Smooth muscle cell (in vitro differentiated cells): ENCODE measurements at regions not wholly inside any gene's neighbourhood (a gene's known extent, or its start where the extent isn't known, plus 50 kb on each side); places are given as distances from the start of the nearest gene placed in this dataset.

Experiments
- DNase-seq: peaks from one replicate; lab custom pipeline; 2025; ENCODE audit not compliant: unreplicated experiment; lab: John Stamatoyannopoulos, UW
- H2AFZ ChIP-seq: fragments of 200-600 bp; sonication (generic); 2 replicates; pipeline ENCODE4 v1.6.0; 2016; ENCODE audit warnings: antibody characterized with exemption, low read depth, mild to moderate bottlenecking
- H3F3A ChIP-seq: fragments of 200-600 bp; sonication (generic); 2 replicates; pipeline ENCODE4 v1.6.0; 2017; ENCODE audit warnings: antibody characterized with exemption, low read depth
- H3K27ac ChIP-seq: fragments of 200-600 bp; sonication (generic); 2 replicates; pipeline ENCODE4 v1.5.1; 2016; ENCODE audit warnings: low read depth, mild to moderate bottlenecking
- H3K27me3 ChIP-seq: fragments of 200-600 bp; sonication (generic); 2 replicates; pipeline ENCODE4 v1.6.1; 2016; ENCODE audit warnings: low read depth, mild to moderate bottlenecking
- H3K36me3 ChIP-seq: fragments of 200-600 bp; sonication (generic); 2 replicates; pipeline ENCODE4 v1.5.1; 2016; ENCODE audit warnings: low read depth
- H3K4me1 ChIP-seq: fragments of 200-600 bp; sonication (generic); 2 replicates; pipeline ENCODE4 v1.5.1; 2016; ENCODE audit warnings: low read depth
- H3K4me2 ChIP-seq: fragments of 200-600 bp; sonication (generic); 2 replicates; pipeline ENCODE4 v1.6.0; 2016; ENCODE audit warnings: mild to moderate bottlenecking
- H3K4me3 ChIP-seq: fragments of 200-600 bp; sonication (generic); 2 replicates; pipeline ENCODE4 v1.5.1; 2016; ENCODE audit warnings: mild to moderate bottlenecking
- H3K79me2 ChIP-seq: fragments of 200-600 bp; sonication (generic); 2 replicates; pipeline ENCODE4 v1.6.0; 2016; ENCODE audit warnings: low read depth, mild to moderate bottlenecking
- H3K9ac ChIP-seq: fragments of 200-600 bp; sonication (generic); 2 replicates; pipeline ENCODE4 v1.6.0; 2016; ENCODE audit warnings: low read depth
- H3K9me3 ChIP-seq: fragments of 200-600 bp; sonication (generic); replicated peaks from 2 replicates; pipeline ENCODE4 v1.5.1; 2016; ENCODE audit warnings: low read depth
- H4K20me1 ChIP-seq: fragments of 200-600 bp; sonication (generic); 2 replicates; pipeline ENCODE4 v1.6.0; 2016; ENCODE audit warnings: low read depth
- CTCF ChIP-seq: fragments of 200-600 bp; sonication (generic); IDR thresholded peaks from 2 replicates; pipeline ENCODE4 v1.5.1; 2017; ENCODE audit warnings: borderline replicate concordance, mild to moderate bottlenecking, antibody characterized with exemption; ENCODE audit not compliant: insufficient read depth, poor library complexity, severe bottlenecking
- WGBS: methylation state at CpG from one replicate; pipeline ENCODE4 v1.1.7; 2016; ENCODE audit warnings: low lambda C conversion rate; 5-methylcytosine and 5-hydroxymethylcytosine counted together

- Histone ChIP-seq H3K27me3 (no peaks in the 10 kb centered on the region), H4K20me1 (no peaks in the 10 kb centered on the region), H3K4me1 (no peaks in the 10 kb centered on the region), H2AFZ (no peak overlapping the region), H3K9me3 (no peaks in the 10 kb centered on the region), H3K4me3 (no peak overlapping the region), H3K79me2 (no peaks in the 10 kb centered on the region), H3K4me2 (peak overlapping the region; percentile 13), H3K36me3 (no peaks in the 10 kb centered on the region), H3K9ac (no peak overlapping the region), H3K27ac (no peak overlapping the region), H3F3A (no peaks in the 10 kb centered on the region)
- no peak for TF ChIP-seq CTCF
- WGBS = 81% methylated on average over 3 of the region's 3 CpGs
- DNase-seq = no peak
Measured at GRCh38 chr9:27861887-27862286, 288.6 kb upstream of the C9orf72 start.

- Histone ChIP-seq H3K9me3 (no peaks in the 10 kb centered on the region), H3K27ac (no peak overlapping the region), H3K4me1 (no peaks in the 10 kb centered on the region), H3K9ac (no peak overlapping the region), H3K4me3 (no peak overlapping the region), H2AFZ (no peak overlapping the region), H3K79me2 (no peaks in the 10 kb centered on the region), H4K20me1 (no peaks in the 10 kb centered on the region), H3K27me3 (no peaks in the 10 kb centered on the region), H3K36me3 (no peaks in the 10 kb centered on the region), H3F3A (no peaks in the 10 kb centered on the region), H3K4me2 (peak overlapping the region; percentile 45)
- no peak for TF ChIP-seq CTCF
- no peak for DNase-seq
- 64% methylated on average over 7 of the region's 7 CpGs for WGBS
Measured at GRCh38 chr9:27864644-27865438, 291.6 kb upstream of the C9orf72 start.

GRCh38 chr9:27866741-27867140, 293.5 kb upstream of the C9orf72 start:
- Histone ChIP-seq H3K9me3 (no peaks in the 10 kb centered on the region), H3K9ac (no peak overlapping the region), H3K27me3 (no peaks in the 10 kb centered on the region), H3K4me2 (no peak overlapping the region), H3F3A (no peaks in the 10 kb centered on the region), H3K4me3 (no peak overlapping the region), H3K36me3 (no peaks in the 10 kb centered on the region), H3K79me2 (no peaks in the 10 kb centered on the region), H3K4me1 (no peaks in the 10 kb centered on the region), H2AFZ (no peak overlapping the region), H3K27ac (no peak overlapping the region), H4K20me1 (no peaks in the 10 kb centered on the region)
- WGBS = 97% methylated on average over 4 of the region's 4 CpGs
- no peak for TF ChIP-seq CTCF
- no peak for DNase-seq

GRCh38 chr9:27870404-27870803, 297.1 kb upstream of the C9orf72 start:
- H3K36me3 ChIP-seq = no peaks in the 10 kb centered on the region
- H2AFZ ChIP-seq = no peak overlapping the region
- DNase-seq = no peak
- H3K9ac ChIP-seq = no peak overlapping the region
- no peaks in the 10 kb centered on the region for H3K27me3 ChIP-seq
- 82% methylated on average over 5 of the region's 5 CpGs for WGBS
- no peaks in the 10 kb centered on the region for H3K9me3 ChIP-seq
- H3K4me2 ChIP-seq = no peak overlapping the region
- no peak overlapping the region for H3K4me3 ChIP-seq
- H3K4me1 ChIP-seq = no peaks in the 10 kb centered on the region
- H3K27ac ChIP-seq = no peak overlapping the region
- no peaks in the 10 kb centered on the region for H3K79me2 ChIP-seq
- H4K20me1 ChIP-seq = no peaks in the 10 kb centered on the region
- TF ChIP-seq CTCF = no peak
- H3F3A ChIP-seq = no peaks in the 10 kb centered on the region
